MM.1S (cell line): ENCODE measurements at regions not wholly inside any gene's neighbourhood (a gene's known extent, or its start where the extent isn't known, plus 50 kb on each side); places are given as distances from the start of the nearest gene placed in this dataset.

Source experiments
- DNase-seq: peaks from one replicate; pipeline ENCODE4 v3.0.0-alpha.2; 2015
- H2AFZ ChIP-seq: fragments of 300-600 bp; sonication (generic); 2 replicates; pipeline ENCODE4 v1.6.0; 2016; ENCODE audit warnings: antibody characterized with exemption, low read length
- H3F3A ChIP-seq: fragments of 300-600 bp; sonication (generic); 2 replicates; pipeline ENCODE4 v1.6.1; 2016; ENCODE audit warnings: mild to moderate bottlenecking, antibody characterized with exemption, low read length, moderate library complexity, mixed read lengths; ENCODE audit not compliant: insufficient read depth
- H3K27ac ChIP-seq: fragments of 300-600 bp; sonication (generic); 2 replicates; pipeline ENCODE4 v1.5.1; 2016; ENCODE audit warnings: mild to moderate bottlenecking, low read length
- H3K27me3 ChIP-seq: fragments of 300-600 bp; sonication (generic); replicated peaks from 2 replicates; pipeline ENCODE4 v1.6.0; 2016; ENCODE audit warnings: low read length; ENCODE audit not compliant: insufficient read depth
- H3K36me3 ChIP-seq: fragments of 300-600 bp; sonication (generic); replicated peaks from 2 replicates; pipeline ENCODE4 v1.6.1; 2016; ENCODE audit warnings: mild to moderate bottlenecking, low read length, mixed read lengths; ENCODE audit not compliant: insufficient read depth
- H3K4me1 ChIP-seq: fragments of 300-600 bp; sonication (generic); 2 replicates; pipeline ENCODE4 v1.6.1; 2016; ENCODE audit warnings: low read length, mixed read lengths
- H3K4me2 ChIP-seq: fragments of 300-600 bp; sonication (generic); 2 replicates; pipeline ENCODE4 v1.6.0; 2016; ENCODE audit warnings: low read depth, low read length
- H3K4me3 ChIP-seq: fragments of 300-600 bp; sonication (generic); 2 replicates; pipeline ENCODE4 v1.5.1; 2016; ENCODE audit warnings: low read length, mixed read lengths
- H3K79me2 ChIP-seq: fragments of 300-600 bp; sonication (generic); 2 replicates; pipeline ENCODE4 v1.6.1; 2016; ENCODE audit warnings: mixed run types, low read length, mixed read lengths
- H3K9ac ChIP-seq: fragments of 300-600 bp; sonication (generic); 2 replicates; pipeline ENCODE4 v1.6.1; 2016; ENCODE audit warnings: low read length, mixed read lengths
- H3K9me2 ChIP-seq: fragments of 300-600 bp; sonication (generic); replicated peaks from 2 replicates; pipeline ENCODE4 v1.6.1; 2016; ENCODE audit warnings: mild to moderate bottlenecking, low read length, mixed read lengths; ENCODE audit not compliant: insufficient read depth
- H3K9me3 ChIP-seq: fragments of 300-600 bp; sonication (generic); replicated peaks from 2 replicates; pipeline ENCODE4 v1.6.1; 2016; ENCODE audit warnings: mild to moderate bottlenecking, low read length, mixed read lengths; ENCODE audit not compliant: insufficient read depth
- H4K20me1 ChIP-seq: fragments of 300-600 bp; sonication (generic); 2 replicates; pipeline ENCODE4 v1.6.1; 2016; ENCODE audit warnings: mild to moderate bottlenecking, low read length, moderate library complexity, mixed read lengths; ENCODE audit not compliant: insufficient read depth
- EZH2 ChIP-seq: fragments of 300-600 bp; sonication (generic); optimal IDR thresholded peaks from 2 replicates; pipeline ENCODE3; 2017; ENCODE audit warnings: low read depth, mild to moderate bottlenecking, antibody characterized with exemption, low read length, mixed read lengths
- EZH2phosphoT487 ChIP-seq: fragments of 300-600 bp; sonication (generic); IDR thresholded peaks from 2 replicates; pipeline ENCODE4 v1.6.1; 2018; ENCODE audit warnings: antibody characterized with exemption, low read length
- TF ChIP-seq, protein P1 (sequence below): fragments of 300-600 bp; sonication (generic); IDR thresholded peaks from 2 replicates; pipeline ENCODE4 v1.5.1; 2016; ENCODE audit warnings: antibody characterized with exemption, low read length, mixed read lengths

DNA sequence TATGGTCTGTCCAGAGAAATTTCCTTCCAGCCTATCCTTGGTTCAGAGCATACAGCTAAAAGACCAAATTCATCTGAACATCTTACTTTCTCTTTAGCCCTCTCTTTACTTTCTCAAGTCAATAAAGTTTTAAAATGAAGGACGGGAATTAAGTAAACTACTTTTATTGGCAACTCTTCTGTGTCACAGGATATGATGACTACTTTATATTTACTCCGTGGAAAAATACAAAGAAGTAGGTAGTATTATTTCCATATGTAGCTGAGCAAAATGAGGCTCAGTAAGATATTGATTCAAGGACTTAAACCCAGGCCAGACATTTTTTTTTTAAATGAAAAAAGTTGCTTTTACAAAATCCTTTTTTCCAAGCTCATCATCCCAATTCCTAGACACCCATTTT is 151.2 kb upstream of the DPYD start:
- H3K4me3 ChIP-seq = no peak overlapping the region
- H3K9me3 ChIP-seq = no peaks in the 10 kb centered on the region
- H3K4me1 ChIP-seq = no peaks in the 10 kb centered on the region
- no peak overlapping the region for H3K9ac ChIP-seq
- no peak overlapping the region for H3K4me2 ChIP-seq
- no peak overlapping the region for H2AFZ ChIP-seq
- no peaks in the 10 kb centered on the region for H3K36me3 ChIP-seq
- H4K20me1 ChIP-seq = no peaks in the 10 kb centered on the region
- H3K9me2 ChIP-seq = no peaks in the 10 kb centered on the region
- H3F3A ChIP-seq = no peaks in the 10 kb centered on the region
- no peaks in the 10 kb centered on the region for H3K79me2 ChIP-seq
- H3K27ac ChIP-seq = no peak overlapping the region
- DNase-seq = no peak
- no peaks in the 10 kb centered on the region for H3K27me3 ChIP-seq
- TF ChIP-seq EZH2 (no peak), EZH2phosphoT487 (no peak)
- TF ChIP-seq, protein P1, sequence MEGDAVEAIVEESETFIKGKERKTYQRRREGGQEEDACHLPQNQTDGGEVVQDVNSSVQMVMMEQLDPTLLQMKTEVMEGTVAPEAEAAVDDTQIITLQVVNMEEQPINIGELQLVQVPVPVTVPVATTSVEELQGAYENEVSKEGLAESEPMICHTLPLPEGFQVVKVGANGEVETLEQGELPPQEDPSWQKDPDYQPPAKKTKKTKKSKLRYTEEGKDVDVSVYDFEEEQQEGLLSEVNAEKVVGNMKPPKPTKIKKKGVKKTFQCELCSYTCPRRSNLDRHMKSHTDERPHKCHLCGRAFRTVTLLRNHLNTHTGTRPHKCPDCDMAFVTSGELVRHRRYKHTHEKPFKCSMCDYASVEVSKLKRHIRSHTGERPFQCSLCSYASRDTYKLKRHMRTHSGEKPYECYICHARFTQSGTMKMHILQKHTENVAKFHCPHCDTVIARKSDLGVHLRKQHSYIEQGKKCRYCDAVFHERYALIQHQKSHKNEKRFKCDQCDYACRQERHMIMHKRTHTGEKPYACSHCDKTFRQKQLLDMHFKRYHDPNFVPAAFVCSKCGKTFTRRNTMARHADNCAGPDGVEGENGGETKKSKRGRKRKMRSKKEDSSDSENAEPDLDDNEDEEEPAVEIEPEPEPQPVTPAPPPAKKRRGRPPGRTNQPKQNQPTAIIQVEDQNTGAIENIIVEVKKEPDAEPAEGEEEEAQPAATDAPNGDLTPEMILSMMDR = no peak

DNA sequence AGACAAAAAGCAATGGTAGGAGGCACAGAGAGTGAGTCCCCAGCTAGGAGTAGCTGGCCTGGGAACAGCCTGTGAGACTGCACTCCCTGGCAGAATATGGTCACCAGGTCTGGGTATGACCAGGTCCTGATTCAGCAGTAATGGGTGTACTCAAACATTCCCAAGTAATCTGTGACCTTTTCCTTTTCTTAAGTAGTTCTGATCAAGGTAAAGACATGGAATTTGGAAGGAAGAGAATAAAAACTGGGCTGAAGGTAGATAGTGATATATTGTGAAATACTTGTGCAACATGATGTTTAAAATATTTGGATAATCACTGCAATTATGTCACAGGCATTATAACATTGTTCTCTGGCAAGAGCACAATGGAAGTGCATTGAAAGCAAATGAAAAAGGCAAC is 147.2 kb upstream of the DPYD start:
- Histone ChIP-seq H2AFZ (no peak overlapping the region), H3K9ac (no peak overlapping the region), H3K4me1 (no peaks in the 10 kb centered on the region), H3K9me2 (no peaks in the 10 kb centered on the region), H3K4me3 (no peak overlapping the region), H3K27ac (no peak overlapping the region), H4K20me1 (no peaks in the 10 kb centered on the region), H3K79me2 (no peaks in the 10 kb centered on the region), H3K4me2 (no peak overlapping the region), H3K9me3 (no peaks in the 10 kb centered on the region), H3F3A (no peaks in the 10 kb centered on the region), H3K27me3 (no peaks in the 10 kb centered on the region), H3K36me3 (no peaks in the 10 kb centered on the region)
- TF ChIP-seq EZH2phosphoT487 = no peak
- TF ChIP-seq EZH2 = no peak
- TF ChIP-seq, protein P1 = no peak
- no peak for DNase-seq

DNA sequence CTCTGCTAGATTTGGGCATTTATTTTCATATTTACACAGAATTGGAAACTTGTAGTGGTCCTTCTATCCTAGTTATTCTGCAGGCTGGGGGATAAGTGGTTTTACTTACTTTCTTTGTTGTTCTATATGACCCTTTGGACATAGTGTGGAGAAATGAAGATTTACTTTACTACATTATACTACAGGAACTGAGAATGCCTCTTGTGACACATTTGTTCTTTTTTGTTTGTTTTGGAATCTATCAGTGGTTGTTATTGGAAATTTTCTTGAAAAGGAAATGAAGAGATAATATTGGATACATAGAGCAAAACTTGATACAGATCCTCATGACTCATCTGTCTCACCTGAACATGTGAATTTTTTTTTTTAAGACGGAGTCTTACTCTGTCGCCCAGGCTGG is 146.1 kb upstream of the DPYD start:
- Histone ChIP-seq H2AFZ (no peak overlapping the region), H3K4me1 (no peaks in the 10 kb centered on the region), H3K79me2 (no peaks in the 10 kb centered on the region), H3F3A (no peaks in the 10 kb centered on the region), H3K9ac (no peak overlapping the region), H3K9me3 (no peaks in the 10 kb centered on the region), H3K4me2 (no peak overlapping the region), H3K36me3 (no peaks in the 10 kb centered on the region), H3K9me2 (no peaks in the 10 kb centered on the region), H3K4me3 (no peak overlapping the region), H3K27me3 (no peaks in the 10 kb centered on the region), H4K20me1 (no peaks in the 10 kb centered on the region), H3K27ac (no peak overlapping the region)
- TF ChIP-seq, protein P1 = no peak
- no peak for TF ChIP-seq EZH2phosphoT487
- TF ChIP-seq EZH2 = no peak
- DNase-seq = no peak

DNA sequence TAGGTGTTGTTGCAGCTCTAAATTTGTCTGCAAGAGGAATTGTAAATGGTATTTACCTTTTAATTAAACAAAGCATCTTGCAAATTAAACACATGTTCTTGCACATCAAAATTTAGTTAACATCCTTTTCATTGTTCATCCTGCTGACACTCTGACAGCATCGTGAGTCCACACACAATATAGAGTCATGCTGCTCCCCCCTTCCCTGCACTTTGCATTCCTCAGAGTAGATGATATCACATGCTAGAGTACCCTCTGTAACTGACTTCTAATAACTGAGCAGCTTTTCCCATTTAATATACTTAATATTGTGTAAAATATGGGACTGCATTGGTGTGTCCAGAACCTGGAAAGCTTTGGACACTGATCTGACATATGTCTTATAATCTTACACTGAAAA is 138.8 kb upstream of the DPYD start:
- Histone ChIP-seq H3K27ac (no peak overlapping the region), H3K4me3 (no peak overlapping the region), H4K20me1 (no peaks in the 10 kb centered on the region), H3K79me2 (no peaks in the 10 kb centered on the region), H2AFZ (no peak overlapping the region), H3K9me2 (no peaks in the 10 kb centered on the region), H3K4me2 (no peak overlapping the region), H3K4me1 (no peaks in the 10 kb centered on the region), H3K9ac (no peak overlapping the region), H3K36me3 (no peaks in the 10 kb centered on the region), H3K27me3 (no peaks in the 10 kb centered on the region), H3K9me3 (no peaks in the 10 kb centered on the region), H3F3A (no peaks in the 10 kb centered on the region)
- TF ChIP-seq EZH2 (no peak), EZH2phosphoT487 (no peak)
- TF ChIP-seq, protein P1 = no peak
- no peak for DNase-seq
